ENCODE measurements at regions not wholly inside any gene's neighbourhood (a gene's known extent, or its start where the extent isn't known, plus 50 kb on each side); places are given as distances from the start of the nearest gene placed in this dataset.

DNA sequence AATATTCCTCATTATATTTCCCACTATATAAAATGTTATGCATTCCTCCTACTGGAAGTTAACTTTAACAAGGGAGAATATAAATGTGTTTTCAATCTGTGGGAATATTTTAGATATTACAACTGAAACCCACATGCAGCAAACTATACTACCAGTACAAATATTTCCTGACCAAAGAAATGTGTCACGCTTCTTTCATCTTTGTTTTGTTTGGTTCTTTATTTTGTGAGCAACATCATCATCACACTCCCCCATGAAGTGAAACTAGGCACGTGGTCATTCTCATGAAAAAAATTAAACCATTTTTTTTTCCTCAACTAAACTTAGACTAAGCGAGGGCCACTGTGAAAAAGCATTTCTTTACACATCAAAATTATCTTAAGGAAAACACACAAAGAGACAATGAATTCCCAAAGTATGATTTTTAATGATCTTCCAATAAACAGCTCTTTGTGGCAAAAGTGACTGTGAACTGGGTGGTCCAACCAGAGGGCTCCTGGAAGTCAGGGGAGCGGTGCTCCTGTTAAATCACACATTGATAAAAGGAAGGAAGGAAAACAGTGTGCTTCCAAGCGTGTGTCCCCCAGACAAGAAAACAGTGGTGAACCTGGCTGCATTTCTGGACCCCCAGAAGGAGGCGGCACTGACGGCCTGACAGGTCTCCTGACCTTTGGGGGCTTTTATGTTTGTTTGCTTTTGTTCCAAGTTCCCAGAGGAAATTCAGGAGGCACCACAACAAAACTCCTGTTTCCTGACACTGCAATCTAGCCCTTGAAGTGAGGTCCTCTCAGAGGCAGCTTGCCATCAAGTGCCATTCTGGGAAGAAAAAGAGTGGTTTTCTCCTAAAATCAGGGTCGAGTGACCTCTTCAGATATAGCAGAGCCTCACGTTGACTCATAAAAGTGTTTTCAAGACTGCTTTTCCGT is 166.8 kb upstream of the FOXQ1 start:
- DNase-seq, result no peak

DNA sequence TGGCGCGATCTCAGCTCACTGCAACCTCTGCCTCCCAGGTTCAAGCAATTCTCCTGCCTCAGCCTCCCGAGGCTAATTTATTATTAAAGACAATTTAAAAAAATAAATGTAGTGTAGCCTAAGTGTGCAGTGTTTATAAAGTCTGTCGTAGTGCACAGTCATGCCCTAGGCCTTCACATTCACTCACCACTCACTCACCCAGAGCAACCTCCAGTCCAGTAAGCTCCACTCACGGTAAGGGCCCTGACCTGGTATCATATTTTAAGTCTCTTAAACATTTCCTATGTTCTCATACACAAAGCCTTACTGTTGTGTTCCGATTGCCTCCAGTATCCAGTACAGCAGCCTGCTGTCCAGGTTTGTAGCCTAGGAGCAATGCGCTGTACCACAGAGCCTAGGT is 168.2 kb upstream of the FOXQ1 start:
- no peak for DNase-seq

DNA sequence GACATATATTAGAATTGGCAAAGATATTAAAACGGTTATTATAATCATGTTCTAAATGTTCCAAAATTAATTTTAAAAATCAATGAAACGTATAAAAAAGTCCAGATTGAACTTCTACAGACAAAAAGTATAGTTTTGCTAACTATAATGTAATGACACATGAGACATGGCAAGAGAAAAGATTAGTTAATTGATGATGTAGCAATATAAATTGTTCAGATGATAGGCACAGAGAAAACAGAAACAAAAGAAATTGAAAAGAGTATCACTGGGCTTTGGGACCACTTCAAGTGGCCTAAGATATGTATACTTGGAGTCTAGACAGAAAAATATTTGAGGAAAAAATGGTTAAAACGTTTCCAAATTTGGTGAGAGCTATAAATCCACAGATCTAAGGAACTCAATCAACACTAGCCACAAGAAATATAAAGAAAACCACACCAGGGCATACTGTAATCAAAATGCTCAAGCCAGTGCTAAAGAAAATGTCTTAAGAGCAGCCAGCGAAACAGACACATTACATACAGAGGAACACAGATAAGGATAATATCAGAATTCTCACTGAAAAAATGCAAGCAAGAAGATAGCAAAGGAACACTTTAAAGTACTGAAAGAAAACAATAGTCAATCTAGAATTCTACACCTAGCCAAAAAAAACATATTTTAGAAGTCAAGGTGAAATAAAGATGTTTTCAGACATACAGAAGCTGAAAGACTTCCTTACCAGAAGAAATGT is 172.6 kb upstream of the FOXQ1 start:
- no peak for DNase-seq

DNA sequence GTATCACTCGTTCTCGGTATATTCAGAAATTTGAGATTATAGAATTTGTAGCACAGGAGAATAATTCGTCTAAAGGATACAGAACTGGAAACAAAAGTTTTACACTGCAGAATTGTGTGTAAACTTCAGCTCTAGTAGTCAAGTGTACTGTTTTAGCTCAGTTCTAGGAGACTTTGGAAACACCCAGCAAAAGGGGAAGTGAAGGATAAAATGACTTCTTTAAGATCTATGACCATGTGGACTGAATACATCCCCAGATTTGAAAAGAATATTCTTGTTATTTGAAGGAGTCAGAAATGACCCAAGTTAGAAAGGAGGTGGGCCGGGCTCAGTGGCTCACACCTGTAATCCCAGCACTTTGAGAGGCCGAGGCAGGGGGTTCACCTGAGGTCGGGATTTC is 174.0 kb upstream of the FOXQ1 start:
- no peak for DNase-seq

DNA sequence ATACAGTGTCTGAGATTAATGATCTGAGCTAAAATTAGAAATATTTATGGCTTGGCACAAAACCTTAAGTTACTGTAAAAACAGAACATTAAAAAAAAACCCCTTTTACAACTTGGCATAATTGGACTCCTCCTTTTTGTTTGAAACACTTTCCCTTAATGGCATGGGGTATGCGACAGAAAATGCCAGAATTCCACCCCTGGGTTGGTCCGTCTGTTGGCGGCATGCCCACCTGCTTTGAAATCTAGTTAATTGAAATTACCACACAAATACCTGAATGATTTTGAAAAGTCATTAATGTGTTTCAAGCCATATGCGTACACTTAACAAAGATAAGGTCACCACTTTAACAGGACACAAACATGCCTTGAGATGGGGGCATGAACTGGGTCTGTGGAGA is 175.1 kb upstream of the FOXQ1 start:
- DNase-seq, result no peak

DNA sequence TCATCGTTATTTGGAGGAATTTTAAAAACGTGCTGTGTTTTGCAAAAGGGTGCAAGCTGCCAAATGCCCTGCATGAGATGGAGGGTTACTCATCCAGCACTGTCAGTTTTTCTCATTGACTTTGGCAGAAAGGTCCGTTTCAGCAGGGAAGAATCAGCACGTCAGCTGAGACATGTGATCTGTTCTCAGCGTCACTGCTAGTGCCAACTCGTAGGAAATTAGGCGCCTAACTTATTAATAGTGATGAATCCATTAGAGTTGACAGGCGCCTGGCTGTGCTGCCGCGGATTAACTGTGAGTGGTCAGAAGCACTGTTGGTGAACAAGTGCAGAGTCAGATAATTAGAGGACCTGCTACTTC is 175.5 kb upstream of the FOXQ1 start:
- DNase-seq, result no peak

DNA sequence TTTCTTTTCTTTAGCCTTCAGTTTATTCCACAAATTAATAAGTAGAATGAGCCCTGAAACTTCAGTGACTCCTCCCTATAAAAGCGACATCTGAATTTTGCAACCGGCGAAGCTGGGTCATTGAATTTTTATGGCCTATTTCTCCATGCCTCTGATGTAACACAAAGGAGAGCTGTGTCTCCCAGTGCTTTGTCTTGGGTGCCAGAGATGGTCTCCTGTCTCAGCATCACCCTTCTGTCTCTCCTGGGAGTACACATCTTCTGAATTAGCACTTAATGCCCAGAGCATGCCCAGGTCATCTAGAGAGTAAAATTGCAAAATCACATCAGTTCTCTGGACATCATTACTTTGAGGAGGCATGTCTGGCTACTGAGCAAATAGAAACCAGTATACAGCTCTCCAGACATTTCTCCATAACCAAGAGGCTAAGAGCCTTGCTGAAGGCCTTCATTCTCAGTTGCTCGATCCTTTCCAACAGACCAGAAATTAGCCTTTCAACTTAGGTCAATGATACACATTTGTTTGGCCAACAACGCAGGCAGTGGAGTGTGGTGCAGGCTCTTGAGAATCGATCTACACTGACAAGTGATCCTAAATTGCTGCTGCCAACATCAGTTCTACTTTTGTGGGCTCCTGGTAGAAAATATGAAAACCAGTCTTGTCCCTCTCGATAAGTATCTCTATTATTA is 176.0 kb upstream of the FOXQ1 start:
- no peak for DNase-seq

DNA sequence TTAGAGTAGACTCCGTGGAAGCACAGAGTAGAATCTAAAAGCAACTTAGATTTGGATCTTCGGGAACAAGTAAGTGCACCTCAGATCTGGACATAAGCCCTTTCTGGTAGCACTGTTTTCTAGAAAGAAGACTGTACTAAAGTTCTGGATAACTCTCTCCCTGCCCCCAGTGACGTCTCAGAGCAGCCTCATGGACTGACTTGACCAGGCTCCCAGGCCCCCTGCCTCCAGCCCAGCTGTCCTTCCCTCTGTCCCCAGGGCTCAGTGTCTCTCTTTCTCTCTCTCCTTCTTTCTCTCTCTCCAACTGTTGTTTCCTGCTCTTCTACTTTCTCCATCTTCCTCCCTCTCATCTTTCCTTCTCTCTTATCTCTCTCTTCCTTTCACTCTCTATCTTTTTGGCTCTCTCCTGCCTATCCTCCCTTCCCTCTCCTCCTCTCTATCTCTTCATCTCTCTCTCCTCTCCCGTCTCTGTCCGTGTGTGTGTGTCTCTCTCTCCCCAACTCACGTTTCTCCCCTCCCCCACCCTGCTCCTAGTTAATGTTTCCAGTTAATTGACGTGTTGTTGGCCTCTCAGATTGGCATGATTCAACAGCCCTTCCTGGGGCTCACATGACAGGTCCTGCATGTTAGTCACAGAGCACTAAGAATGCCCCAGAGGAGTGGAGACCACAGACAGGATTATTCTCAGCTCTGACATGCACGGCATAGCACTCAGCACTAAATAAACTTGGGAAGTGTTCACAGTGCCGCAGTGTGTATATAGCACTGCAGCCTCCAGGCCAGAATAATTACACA is 180.4 kb upstream of the FOXQ1 start:
- DNase-seq, result no peak

DNA sequence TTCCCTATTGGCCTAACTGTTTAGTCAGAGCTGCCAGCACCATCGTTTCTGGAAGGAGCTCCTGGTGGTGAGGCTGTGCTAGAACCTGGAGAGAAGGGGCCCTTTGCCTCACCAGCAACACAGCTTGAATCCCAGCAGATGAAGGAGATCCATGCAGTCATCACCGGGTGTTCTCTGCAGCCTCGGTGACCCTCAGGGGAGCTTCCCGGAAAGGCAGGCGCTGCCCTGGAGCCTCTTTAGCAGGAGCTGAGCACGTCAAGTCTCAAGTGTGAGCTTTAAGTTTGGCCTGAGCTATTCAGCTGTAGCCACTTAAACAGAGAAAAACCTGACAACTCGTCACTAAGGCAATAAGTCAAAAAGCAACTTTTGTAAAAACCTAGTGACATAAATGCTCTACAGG is 181.2 kb upstream of the FOXQ1 start:
- no peak for DNase-seq

DNA sequence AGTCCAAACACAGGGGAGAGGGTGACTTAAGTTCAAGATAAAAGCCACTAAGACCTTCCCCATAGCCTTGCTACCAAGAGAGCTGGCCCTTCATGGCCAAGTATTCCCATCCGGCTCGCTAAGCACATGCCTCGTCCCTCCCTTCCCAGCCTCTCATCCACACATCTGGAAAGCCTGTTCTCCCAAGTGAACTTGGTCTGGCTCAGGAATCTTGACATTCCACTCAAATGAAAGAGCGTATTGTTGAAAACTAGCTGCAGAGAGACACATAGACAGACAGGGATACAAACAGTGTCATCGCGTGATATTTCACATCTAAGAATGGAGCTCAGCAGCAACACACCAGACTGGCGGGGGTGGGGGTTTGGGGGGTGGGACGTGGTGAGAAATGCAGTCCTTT is 182.8 kb upstream of the FOXQ1 start:
- DNase-seq, result no peak

DNA sequence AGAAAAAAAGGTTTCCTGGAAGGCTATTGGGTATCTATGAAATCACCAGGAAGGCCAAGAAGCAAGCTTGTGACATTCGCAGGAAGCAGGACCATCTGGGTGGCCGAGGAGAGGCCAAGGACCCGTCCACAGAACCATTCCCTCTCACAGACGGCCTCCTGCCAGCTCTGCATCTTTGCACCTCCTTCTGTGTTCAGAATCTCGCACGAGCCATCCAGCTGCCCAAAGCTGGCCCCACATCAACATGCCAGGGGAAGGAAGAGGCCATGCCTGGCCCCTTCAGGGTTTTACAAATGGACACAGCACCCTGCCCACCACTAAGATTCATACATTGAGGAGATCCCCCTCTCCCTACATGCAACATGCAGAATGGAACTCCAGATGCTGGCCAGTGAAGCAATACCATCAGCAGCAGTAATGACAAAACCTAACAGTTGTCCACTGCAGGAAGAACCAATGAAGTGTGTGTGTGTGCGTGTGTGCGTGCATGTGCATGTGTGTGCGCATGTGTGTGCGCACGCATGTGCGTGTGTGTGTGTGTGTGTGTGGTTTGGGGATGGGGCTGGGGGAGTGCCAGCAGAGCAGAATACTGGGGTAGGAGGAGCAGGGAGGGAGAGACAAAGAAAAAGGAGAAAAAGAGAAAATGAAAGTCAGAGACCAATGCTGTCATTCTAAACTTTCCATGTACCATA is 184.2 kb upstream of the FOXQ1 start:
- no peak for DNase-seq

DNA sequence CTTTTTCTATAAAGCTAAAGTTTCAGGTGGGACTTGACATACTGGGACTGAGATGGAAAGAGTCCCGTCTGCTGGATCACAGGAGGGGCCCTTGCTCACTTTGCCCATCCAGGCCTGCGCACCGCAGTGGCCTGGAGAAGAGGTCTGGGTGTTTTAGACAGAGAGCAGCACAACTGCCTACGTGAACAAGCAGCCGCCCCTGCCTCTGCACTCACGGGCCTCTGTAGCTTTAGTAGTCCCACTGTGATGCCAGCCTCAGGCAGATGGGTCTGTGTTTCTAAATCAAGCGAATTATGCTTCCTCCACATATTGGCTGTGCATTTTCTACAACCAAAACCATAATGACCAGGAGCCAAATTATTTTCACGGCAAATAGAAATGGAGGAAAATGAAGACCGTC is 184.8 kb upstream of the FOXQ1 start:
- no peak for DNase-seq

DNA sequence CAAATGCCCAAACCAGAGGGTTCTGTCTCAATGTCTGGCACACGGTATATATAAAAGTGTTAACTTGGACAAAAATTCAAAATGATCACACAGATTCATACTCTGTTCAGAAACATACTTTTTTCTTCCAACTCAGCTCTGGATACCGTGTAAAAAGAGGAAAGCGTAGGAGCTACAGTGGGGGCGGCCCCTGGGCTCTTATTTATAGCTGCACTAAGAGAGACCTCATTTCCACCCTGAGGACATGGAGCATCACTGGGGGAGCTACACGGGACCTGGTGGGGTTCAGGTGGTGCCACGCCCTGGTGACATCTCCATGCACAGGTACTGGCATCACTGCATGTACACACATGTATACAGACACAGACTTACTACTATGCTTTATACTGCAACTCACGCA is 185.9 kb upstream of the FOXQ1 start:
- DNase-seq, result no peak

DNA sequence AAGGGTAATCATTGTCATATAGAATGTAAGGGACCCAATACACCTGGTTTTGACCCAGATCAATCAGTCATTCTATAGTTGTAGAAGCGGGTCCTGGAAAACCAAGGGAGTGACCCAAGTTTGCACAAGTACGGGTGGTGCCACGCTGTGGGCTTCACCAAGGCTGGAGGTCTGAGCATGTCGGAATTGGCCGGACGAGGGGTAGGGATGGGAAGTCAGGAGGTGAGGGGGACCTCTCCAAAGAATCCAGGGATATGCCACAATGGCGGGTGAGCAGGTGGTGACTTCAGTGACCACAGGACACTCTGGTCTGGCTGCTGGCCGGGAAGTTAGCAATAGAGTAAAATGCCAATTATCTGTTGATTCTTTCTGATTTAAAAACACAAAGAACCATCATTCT is 186.6 kb upstream of the FOXQ1 start:
- no peak for DNase-seq

DNA sequence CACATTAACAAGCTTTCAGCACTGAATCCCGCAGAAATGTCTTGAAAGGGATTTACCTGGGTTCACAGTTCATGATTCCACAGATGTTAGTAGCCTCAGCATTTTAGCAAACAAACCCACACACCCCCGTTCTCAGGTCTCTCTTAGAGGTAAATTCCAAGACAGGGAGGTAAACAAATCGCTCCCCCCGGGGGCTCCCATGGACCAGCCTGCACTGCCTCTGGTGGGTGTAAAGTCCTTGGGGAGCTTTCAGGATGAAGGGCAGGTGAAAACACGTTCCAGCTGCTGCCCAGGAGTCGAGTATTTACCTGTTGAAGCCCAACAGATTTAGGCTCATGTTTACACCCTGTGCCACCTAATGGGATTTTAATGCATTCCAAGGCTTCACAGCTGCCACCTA is 187.0 kb upstream of the FOXQ1 start:
- DNase-seq, result no peak

DNA sequence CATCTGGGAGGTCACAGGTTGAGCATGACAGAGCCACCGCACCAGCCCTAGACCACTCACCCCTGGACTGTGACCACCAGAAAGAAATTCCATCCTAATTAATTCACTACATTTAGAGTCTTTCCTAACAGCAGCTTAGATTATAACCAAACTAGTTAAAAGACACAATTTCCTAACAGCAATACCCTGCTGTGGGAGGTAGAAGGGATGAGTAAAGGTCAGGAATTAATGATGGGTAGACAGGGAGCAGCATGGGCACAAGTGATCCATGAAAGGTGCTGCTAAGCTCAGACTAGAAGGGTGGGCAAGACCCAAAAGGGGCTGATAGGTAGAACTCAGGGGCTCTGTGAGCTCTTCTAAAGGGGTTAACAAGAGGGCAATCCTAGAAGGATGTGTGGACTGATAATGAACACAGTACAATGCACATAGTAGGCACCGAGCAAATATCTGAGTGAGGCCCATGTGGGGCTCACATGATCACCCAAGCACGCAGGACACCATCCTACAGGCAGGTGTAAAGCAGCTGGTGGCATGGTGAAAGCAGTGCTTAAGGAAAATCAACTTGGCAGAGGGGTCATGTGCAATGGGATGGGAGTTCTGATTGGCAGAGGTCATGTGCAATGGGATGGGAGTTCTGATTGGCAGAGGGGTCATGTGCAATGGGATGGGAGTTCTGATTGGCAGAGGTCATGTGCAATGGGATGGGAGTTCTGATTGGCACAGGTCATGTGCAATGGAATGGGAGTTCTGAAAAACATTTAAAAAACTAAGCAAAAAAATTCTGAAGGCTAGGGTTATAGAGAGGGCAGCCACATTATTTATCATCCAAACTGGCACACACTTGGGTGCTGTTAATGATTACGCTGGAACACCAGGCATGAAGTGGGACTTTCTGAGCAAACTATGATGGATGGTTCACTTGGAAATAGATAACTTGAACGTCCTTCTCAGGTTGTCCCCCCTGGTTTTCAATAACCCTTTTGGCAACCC is 188.2 kb upstream of the FOXQ1 start:
- DNase-seq, result no peak

DNA sequence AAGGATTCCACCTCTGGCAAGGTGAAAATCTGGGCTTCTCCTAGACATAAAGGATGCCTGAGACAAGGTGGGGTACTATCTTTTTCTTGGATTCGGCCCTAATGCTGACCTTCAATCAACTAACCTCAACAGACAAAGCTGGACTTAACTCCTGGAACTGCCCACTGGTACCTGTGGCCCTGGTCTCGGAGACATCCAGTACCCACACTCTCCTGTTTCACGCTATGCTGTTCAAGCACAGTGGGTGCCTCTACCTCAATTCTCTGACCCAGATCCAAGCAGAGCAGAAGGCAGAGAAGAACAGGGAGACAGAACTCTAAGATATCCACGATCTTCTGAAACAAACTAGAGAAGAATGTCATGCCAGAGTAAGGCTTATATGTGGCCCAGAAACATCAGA is 189.8 kb upstream of the FOXQ1 start:
- DNase-seq, result no peak

DNA sequence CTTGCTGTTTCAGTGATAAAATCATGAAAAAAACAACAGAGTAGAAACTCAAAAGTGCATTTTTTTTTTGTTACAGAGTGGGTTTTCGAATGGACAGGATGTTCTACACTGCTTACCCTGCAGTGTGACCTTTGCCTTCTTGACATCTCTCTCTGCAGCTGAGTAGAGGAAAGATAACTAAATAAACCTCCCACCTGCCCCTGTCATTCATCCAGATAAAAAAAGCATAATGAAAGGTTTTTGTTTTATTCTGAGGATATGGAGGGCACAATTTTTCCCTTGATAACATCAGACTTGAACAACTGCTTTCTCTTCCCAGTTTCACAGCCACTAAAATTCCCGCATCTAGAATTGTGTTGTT is 193.6 kb upstream of the FOXQ1 start:
- no peak for DNase-seq

DNA sequence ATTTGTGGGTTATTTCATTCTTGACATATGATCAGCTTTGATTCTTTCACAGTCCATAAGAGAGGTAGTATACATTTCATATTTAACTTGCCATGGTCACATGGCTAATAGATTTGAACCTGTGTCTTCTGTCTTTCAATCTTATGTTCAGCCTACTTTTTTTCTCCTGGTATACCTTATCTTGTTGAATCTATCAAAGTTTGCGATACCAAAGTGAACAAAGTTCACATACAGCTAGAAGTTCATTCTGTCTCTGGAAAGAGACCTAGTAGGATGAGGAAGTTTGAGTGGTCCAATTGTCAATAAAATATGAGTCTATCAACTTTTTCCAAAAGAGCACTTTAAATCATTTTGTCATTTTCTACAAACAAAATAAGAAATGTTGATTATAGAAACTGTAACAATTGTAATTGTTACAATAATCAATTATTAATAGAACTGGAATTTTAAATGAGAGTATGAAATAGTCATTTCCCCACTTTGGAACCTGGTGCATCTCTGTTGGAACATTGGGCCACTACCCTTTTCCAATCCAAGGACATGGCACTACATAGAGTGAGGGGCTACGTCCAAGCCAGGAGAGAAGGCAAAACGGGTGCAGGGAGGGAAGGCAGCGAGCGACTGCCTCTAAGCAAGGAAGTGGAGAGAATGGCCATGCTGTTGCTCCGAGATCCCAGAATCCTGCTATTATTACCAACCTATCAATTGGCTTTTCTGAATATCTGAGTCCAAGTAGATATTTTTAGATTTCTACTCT is 194.2 kb upstream of the FOXQ1 start:
- no peak for DNase-seq

DNA sequence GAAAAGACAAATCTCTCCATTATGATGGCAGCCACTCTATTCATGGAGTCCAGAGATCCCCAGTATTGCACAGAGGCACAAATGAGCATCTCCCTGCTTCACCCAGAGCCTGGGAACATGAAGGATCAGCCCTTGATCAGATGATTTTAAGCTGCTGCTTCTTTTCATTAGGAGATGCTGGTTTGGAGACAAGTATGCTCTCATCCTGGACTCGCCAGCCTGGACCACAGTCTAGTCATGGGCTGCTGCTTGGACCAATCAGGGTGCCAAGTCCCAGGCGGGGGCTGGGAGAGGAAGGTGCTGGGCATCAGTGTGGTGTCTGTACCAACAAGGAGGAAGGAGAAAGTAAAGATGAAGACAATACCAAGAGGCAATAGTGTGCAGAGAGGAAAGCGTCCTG is 195.7 kb upstream of the FOXQ1 start:
- DNase-seq, result no peak

Data from stimulated activated CD4-positive, alpha-beta T cell treated with anti-CD3 and anti-CD28 coated beads, Interleukin-15, amount 100 ng/mL, for 24 hours (primary cell).